Suprapubic skin (tissue), 4 donors: ENCODE measurements at regions not wholly inside any gene's neighbourhood (a gene's known extent, or its start where the extent isn't known, plus 50 kb on each side); places are given as distances from the start of the nearest gene placed in this dataset.

Source experiments
- DNase-seq, 2 donors: peaks; one replicate each; pipeline ENCODE4 v3.0.0-alpha.2; 2019; ENCODE audit warnings: low spot score in 2 of 2
- H3K27ac ChIP-seq: fragments of 200-600 bp; sonication (generic); one replicate; pipeline ENCODE4 v1.5.1; 2019
- H3K27me3 ChIP-seq: fragments of 200-600 bp; sonication (generic); one replicate; pipeline ENCODE4 v1.5.1; 2019
- H3K36me3 ChIP-seq: fragments of 200-600 bp; sonication (generic); one replicate; pipeline ENCODE4 v1.5.1; 2019
- H3K4me1 ChIP-seq: fragments of 200-600 bp; sonication (generic); one replicate; pipeline ENCODE4 v1.5.1; 2019
- H3K4me3 ChIP-seq: fragments of 200-600 bp; sonication (generic); one replicate; pipeline ENCODE4 v1.5.1; 2019; ENCODE audit warnings: mild to moderate bottlenecking
- H3K9me3 ChIP-seq: fragments of 200-600 bp; sonication (generic); one replicate; pipeline ENCODE4 v1.5.1; 2019
- EP300 ChIP-seq: sonication (generic); formaldehyde crosslinking; IDR thresholded peaks from one replicate; pipeline ENCODE4 v1.6.1; 2017; ENCODE audit warnings: antibody characterized with exemption
- POLR2A ChIP-seq, 2 donors: fragments of 450-650 bp; IDR thresholded peaks; one replicate each; pipeline ENCODE4 v1.6.1; 2017; ENCODE audit warnings: antibody characterized with exemption in 2 of 2, mild to moderate bottlenecking in 2 of 2, moderate library complexity in 2 of 2
- POLR2AphosphoS5 ChIP-seq, 3 donors: sonication (generic); formaldehyde crosslinking; IDR thresholded peaks; one replicate each; pipeline ENCODE4 v1.6.1; 2017; ENCODE audit warnings: antibody characterized with exemption in 3 of 3
- WGBS: methylation state at CpG from one replicate; pipeline ENCODE4 v1.1.5; 2018; 5-methylcytosine and 5-hydroxymethylcytosine counted together
- TF ChIP-seq, protein P1 (sequence below), 2 donors: fragments of 200-600 bp in 1 of 2; fragments of 450-650 bp in 1 of 2; sonication (generic) in 1 of 2; IDR thresholded peaks; one replicate each; pipeline ENCODE4 v1.5.1; 2016 to 2019; ENCODE audit warnings: antibody characterized with exemption in 2 of 2, mild to moderate bottlenecking in 1 of 2, moderate library complexity in 1 of 2

GRCh38 chr20:41668057-41668749 lies 50.0 kb upstream of the CHD6 start:
- no peaks in the 10 kb centered on the region for H3K27me3 ChIP-seq
- no peak overlapping the region for H3K27ac ChIP-seq
- DNase-seq, result no peak
- no peaks in the 10 kb centered on the region for H3K36me3 ChIP-seq
- no peaks in the 10 kb centered on the region for H3K9me3 ChIP-seq
- peaks cover 8% of the 10 kb centered on the region for H3K4me1 ChIP-seq
- WGBS, result 88% methylated on average over 1 of the region's 1 CpG
- TF ChIP-seq, protein P1, sequence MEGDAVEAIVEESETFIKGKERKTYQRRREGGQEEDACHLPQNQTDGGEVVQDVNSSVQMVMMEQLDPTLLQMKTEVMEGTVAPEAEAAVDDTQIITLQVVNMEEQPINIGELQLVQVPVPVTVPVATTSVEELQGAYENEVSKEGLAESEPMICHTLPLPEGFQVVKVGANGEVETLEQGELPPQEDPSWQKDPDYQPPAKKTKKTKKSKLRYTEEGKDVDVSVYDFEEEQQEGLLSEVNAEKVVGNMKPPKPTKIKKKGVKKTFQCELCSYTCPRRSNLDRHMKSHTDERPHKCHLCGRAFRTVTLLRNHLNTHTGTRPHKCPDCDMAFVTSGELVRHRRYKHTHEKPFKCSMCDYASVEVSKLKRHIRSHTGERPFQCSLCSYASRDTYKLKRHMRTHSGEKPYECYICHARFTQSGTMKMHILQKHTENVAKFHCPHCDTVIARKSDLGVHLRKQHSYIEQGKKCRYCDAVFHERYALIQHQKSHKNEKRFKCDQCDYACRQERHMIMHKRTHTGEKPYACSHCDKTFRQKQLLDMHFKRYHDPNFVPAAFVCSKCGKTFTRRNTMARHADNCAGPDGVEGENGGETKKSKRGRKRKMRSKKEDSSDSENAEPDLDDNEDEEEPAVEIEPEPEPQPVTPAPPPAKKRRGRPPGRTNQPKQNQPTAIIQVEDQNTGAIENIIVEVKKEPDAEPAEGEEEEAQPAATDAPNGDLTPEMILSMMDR (IDR thresholded peaks at IDR 0.05), result no peak
- no peak for TF ChIP-seq POLR2AphosphoS5 (IDR thresholded peaks at IDR 0.05)
- TF ChIP-seq EP300, result no peak
- TF ChIP-seq POLR2A (IDR thresholded peaks at IDR 0.05), result no peak
- no peak overlapping the region for H3K4me3 ChIP-seq
